Astrocyte of the spinal cord (primary cell): ENCODE measurements at regions not wholly inside any gene's neighbourhood (a gene's known extent, or its start where the extent isn't known, plus 50 kb on each side); places are given as distances from the start of the nearest gene placed in this dataset.

Source experiments
- DNase-seq: peaks from one replicate; pipeline ENCODE4 v3.0.0; 2011; ENCODE audit warnings: low read depth, low spot score
- H3K4me3 ChIP-seq: 2 replicates; pipeline ENCODE4 v1.5.1; 2011; ENCODE audit warnings: low read depth, mild to moderate bottlenecking, low read length, moderate library complexity
- CTCF ChIP-seq: IDR thresholded peaks from 2 replicates; pipeline ENCODE4 v1.5.1; 2012; ENCODE audit warnings: low read depth, mild to moderate bottlenecking, low read length, inconsistent platforms
- in situ Hi-C: cut with HindIII; loops from 2 replicates; pipeline ENCODE4 v1.10.0; 2017; ENCODE audit warnings: low sequenced_read_pairs

- no peak for DNase-seq
- in situ Hi-C loops: no loop called here
- H3K4me3 ChIP-seq: no peak overlapping the region
- TF ChIP-seq CTCF: no peak
Measured at GRCh38 chr6:122102026-122102425, 297.4 kb upstream of the HSF2 start.

GRCh38 chr6:122107256-122107852 lies 292.1 kb upstream of the HSF2 start:
- DNase-seq: no peak
- in situ Hi-C loops: no loop called here
- no peak for TF ChIP-seq CTCF
- no peak overlapping the region for H3K4me3 ChIP-seq

GRCh38 chr6:122109075-122109474 lies 290.4 kb upstream of the HSF2 start:
- no peak for DNase-seq
- no peak overlapping the region for H3K4me3 ChIP-seq
- no peak for TF ChIP-seq CTCF
- in situ Hi-C loops: no loop called here

GRCh38 chr6:122114717-122115116 lies 284.7 kb upstream of the HSF2 start:
- no peak overlapping the region for H3K4me3 ChIP-seq
- in situ Hi-C loops: no loop called here
- no peak for TF ChIP-seq CTCF
- DNase-seq: no peak

- TF ChIP-seq CTCF: no peak
- H3K4me3 ChIP-seq: no peak overlapping the region
- DNase-seq: no peak
- in situ Hi-C loops: no loop called here
Measured at GRCh38 chr6:122116119-122116834, 283.2 kb upstream of the HSF2 start.

GRCh38 chr6:122116835-122117627 lies 282.4 kb upstream of the HSF2 start:
- no peak overlapping the region for H3K4me3 ChIP-seq
- in situ Hi-C loops: no loop called here
- DNase-seq: no peak
- TF ChIP-seq CTCF: no peak
